Stimulated activated CD8-positive, alpha-beta memory T cell treated with anti-CD3 and anti-CD28 coated beads, Interleukin-7, amount 100 ng/mL, for 48 hours (primary cell): ENCODE measurements at regions not wholly inside any gene's neighbourhood (a gene's known extent, or its start where the extent isn't known, plus 50 kb on each side); places are given as distances from the start of the nearest gene placed in this dataset.

Experiments used
- DNase-seq, 2 donors: peaks; one replicate each; pipeline ENCODE4 v3.0.0-alpha.2; 2020; ENCODE audit warnings: low read depth in 1 of 2; ENCODE audit errors: extremely low read depth in 1 of 2

DNA sequence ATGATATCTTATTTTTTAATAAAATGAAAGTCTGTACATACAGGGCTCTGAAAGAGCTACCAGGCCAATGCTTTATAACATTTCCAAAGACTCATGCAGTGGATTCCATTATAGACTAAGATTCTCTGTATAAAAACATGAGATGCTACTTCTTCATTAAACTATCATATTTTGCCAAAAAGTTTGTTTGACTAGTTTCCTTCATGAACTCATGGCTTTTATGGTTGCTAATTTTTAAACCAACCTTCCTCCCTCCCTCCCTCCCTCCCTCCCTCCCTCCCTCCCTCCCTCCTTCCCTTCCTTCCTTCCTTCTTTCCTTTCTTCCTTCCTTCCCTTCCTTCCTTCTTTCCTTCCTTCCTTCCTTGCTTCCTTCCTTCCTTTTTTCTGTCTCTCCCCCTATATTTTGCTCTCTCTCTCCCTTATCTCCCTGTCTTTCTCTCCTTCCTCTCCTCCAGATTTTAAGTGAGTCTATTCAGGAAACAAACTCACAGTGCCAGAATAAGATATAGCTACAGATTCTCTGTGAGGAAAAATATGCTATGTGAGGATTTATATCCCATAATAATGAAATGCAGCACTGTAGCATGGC, 961.5 kb upstream of the ZEB2 start:
- no peak for DNase-seq

DNA sequence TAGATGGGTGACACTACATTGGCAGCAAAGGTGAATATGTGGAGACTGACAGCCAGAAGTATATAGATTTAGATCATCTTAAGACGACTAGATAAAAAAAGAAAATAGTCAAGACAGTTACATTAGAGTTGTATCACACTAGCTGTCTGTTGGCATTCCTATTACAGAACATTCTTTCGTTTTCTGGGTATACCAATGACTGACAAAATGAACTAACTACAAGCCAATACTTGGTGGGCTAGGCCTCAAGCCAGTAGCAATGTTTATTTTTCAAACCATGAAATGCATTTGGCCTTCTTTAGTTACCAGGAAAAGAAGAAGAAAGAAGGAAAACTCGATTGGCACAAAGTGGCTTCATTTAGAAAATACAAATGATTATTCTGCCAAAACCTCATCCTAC, 944.9 kb upstream of the ZEB2 start:
- DNase-seq = no peak

DNA sequence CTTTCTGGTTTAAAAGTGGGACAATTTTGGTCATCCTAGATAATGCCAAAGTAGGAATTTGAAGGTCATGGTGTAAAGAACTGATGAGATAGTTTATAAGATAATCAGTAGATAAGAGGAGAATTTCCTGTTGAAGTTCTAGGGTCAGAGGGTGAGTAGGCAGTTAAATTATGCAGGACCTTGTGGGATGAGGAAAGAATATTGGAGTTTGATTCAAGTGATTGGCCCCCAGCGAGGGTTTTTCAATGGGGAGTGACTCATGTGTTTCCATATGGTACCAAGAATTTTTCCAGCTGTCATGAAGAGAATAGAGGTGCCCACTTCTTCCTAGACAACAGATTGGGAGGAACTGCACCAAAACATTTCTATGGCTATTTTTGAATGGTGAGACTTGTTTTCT, 940.2 kb upstream of the ZEB2 start:
- no peak for DNase-seq

DNA sequence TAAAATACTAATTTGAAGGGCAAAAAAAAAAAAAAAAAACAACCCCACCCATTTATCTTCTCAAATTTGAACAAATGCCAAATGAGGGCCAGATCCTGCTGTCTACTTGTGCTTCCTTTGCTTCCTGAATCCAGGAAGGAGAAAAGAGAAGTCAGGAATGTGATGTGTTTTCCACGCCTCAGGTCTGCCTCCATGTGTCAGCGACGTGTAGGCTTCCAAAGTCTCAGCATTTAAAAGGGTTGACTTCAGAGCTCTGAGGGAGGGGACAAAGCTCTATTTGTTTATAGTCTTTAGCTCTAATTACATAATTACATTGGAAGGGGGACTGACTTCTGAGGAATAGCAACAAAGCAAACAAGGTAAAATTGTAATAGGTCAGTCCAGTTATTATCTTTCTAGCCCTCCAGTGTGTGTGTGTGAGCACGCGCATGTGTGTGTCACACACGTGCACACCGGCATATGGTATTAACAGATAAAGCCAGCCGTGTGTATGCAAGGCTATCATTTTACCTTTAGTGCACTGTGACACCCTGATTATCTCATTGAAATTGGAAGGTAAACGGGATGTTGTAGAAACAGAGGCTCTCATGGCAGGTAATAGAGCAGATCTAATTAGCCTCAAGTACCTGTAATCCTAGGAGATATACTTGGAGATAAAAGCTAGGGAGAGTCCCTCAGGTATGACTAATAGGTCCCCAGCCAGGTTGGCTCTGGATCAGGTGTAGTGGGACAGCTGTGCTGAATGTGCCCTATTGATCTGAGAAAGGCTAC, 911.4 kb upstream of the ZEB2 start:
- no peak for DNase-seq

DNA sequence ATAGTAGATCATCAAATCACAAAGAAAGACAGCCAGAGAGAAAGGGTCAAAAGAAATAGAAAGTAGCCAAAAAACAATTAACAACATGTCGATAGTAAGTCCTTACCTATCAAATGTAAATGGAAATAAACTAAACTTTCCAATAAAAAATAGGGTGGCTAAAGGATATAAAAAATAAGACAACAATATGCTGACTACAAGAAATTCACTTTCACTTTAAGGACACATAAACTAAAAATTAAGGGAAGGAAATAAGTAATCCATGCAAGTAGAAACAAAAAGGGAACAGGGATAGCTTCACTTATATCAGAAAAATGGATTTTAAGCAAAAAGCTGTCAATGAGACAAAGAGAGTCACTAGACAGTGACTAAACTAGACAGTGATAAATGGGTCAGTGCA, 903.9 kb upstream of the ZEB2 start:
- DNase-seq = no peak

DNA sequence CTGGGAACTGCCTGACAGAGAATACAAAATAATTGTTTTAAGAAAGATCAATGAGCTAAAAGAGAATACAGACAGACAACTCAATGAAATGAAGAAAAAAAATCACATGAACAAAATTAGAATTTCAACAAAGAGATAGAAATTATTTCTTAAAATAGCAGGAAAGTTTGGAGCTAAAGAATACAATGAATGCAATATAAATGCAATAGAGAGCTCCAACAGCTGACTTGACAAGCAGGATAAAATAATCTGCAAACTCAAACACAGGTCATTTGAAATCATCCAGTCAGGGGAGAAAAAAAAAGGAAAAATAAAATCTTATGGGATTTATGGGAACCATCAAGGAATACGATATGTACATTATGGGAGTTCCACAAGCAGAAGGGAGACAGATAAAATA, 902.7 kb upstream of the ZEB2 start:
- no peak for DNase-seq

DNA sequence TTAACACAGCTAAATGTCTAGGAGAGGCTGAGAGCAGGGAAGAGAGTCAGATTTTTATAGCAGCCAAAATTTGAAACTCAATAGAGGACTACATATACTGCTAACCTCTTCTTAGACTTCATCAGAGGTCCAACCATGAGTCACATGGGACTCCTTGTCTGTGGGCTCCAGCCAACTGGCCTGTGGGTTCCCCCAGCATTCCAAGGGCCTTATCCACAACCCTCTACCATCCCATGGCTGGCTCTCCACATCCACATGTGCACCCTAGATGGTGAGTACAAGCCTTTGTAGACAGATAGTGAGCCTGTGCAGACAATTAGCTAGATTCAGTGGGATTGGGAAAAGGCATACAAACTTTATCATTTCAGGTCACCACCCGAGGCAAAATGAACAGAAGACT, 901.9 kb upstream of the ZEB2 start:
- DNase-seq = no peak

DNA sequence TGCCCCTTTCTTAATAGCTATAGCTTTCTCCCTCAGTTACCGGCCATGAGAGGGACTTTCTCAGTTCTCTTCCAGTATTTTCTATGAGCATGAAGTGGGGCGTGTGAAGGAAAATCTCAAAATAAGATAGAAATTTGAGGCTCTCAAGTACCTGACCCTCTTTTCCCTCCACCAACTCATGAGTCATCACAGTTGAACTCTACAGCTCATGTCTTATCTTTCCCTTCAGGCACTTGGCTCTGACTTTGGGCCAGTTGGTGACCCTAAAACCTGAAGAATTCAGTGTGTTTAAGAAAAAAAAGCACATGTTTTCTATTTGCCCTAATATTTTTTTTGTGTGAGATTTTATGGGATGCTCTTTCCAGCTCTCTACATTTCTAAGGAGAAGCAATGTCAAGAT, 896.7 kb upstream of the ZEB2 start:
- no peak for DNase-seq

DNA sequence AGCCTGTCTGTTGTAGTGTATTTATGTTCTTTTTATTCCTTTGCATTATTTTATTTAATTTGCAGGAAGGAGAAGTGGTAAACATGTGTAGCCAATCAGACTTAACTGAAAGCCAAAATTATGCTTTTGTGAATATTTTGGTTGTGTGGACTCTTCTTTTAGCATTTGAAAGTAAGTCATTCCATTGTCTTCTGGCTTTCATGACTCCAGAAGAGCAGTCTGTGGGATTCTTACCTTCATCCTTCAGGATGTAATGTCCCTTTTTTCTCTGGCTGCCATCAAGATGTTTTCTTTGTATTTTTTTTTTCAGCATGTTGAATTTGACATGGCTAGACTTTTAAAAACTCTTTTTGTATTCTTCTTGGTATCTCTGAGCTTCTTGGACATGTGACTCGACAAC, 895.2 kb upstream of the ZEB2 start:
- DNase-seq = no peak

DNA sequence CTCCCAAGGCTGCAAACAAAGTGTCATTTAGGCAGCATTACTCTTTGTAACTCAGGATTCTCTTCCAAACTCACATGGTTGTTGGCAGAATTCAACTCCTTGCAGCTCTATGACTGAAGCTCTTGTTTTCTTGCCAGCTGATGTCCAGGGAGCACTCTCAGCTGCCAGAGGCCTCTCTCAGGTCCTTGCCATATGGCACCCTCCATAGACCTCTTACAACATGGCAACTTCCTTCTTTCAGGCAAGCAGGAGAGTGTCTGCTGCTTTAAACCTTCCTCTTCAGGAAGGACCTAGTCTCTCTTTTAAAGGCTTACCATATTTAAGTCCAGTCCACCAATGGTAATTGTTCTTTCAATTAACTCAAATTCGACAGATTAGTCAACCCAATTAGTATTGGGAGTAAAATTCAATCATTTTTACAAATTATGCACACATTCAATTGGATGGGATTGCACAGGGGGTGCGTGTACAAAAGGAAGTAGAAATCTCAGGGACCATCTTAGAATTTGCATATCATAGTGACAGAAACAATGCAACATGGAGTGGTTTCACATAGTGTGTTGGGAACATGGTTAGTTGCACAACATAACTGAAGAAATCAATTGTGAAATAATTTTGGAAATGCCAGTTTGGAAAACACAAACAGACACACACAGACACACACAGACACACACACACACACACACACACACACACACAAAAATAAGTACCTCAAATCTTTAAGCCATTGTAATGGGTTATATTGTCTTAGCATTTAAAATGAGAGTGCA, 893.5 kb upstream of the ZEB2 start:
- no peak for DNase-seq

DNA sequence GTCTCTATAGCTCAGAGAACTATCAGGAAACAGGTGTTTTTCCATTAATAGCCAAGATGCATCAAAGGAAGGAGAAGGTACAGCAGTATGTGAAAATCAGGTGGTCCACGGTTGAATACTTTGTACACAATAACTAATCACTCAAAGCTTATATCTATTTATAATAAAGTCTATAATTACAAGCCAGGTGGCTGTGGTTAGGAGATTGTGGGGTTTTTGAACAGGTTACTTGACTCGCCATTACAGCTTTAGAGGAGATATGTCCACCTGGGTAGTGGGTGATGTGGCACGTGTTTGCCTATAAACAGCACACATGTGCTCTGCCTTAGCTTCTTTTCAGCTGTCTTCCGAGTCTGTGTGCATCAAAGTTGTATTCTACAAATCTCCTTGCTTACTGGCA, 892.2 kb upstream of the ZEB2 start:
- DNase-seq = no peak

DNA sequence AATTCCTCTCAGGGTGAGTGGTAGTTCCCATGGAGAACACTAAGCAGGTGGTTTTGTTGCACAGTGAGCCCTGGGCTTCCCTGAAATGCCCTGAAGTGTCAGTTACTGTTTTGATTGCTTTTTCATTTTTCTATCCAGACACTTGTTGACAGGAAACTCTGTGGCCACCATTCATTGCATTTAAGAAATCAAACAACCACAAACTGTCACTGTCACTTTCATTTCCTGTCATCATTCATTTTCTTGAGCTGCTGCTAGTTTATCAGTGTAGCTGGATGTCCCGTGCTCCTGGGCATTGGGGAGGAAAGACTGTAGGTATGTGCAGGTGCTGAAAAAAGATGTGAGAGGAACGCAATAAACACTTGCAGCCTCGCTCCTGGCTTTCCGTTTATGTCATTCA, 891.6 kb upstream of the ZEB2 start:
- no peak for DNase-seq

DNA sequence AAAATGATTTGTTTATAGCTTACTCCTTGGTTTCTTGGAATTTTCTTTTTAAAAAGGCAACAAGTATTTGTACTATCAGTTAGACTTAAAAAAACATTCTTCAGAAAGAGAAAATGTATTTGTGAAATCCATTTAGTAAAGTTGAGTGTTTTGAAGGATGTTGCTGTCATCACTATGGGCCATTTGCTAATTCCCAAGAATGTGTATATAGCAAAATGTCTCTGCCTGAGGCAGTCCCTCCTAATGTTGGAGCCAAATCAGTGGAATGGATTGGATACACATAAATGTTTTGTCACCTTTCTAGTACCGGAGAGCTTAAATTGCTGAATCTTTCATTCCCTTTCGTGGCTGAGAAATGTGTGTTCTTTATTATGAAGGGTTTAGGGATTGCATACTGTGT, 890.2 kb upstream of the ZEB2 start:
- no peak for DNase-seq

DNA sequence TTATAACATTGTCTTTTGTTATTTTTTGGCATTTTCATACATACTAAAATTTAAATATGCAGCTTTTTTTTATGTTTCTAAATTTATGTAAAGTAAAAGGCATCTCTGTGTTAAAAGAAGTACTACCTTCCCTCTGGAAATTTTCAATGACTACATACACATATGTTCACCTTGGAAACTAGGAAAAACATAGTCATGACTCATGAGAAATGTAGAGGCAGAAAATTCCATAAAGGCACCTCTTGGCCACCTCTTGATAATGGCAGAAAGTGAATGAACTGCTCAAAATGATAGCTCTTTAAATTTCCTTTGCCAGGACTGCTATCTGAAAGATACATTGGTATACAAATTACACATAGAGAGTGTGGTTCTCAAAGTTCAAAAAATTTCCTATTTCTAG, 889.1 kb upstream of the ZEB2 start:
- no peak for DNase-seq

DNA sequence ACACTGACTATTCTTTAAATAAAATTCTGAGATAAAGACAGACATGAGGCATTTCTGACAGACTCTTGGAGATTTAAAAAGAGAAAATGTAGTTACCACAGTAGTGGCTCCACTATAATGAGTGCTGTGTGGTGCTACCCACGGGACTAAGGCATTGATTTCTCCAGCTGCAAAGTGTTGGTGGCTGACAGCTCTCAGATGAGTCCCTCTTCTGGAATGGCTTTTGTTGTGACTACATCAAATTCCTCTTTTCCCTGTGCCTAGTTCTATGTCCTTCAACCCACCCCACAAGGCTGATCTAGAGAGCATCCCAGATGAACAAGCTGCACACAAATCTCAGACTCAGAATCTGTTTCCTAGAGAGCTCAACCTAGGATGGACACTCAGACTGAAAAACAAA, 884.8 kb upstream of the ZEB2 start:
- DNase-seq = no peak

DNA sequence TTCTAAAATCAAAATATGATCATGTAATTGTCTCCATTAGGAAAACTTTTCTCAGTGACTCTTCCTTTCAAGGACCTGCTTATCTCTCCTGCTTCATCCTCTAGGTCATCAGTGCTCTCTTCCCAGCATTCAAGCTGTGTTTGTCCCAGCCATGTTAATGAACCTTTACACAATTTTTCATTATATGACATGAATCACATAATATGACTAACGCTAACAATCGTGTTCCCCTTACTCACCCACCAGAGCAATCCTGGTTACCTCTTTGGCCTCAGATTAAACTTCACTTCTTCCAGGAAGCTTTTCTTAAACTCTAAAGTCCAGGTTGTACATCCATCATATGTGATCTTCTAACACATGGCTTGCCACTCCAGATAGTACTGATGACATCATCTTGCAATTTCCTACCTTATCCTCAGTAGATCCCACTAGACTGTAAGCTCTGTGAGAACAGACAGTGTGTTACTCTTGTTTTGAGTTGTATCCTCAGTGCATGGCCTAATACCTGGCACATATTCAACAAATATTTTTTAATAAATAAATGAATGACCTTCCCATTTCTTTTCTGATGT, 882.9 kb upstream of the ZEB2 start:
- DNase-seq = no peak

DNA sequence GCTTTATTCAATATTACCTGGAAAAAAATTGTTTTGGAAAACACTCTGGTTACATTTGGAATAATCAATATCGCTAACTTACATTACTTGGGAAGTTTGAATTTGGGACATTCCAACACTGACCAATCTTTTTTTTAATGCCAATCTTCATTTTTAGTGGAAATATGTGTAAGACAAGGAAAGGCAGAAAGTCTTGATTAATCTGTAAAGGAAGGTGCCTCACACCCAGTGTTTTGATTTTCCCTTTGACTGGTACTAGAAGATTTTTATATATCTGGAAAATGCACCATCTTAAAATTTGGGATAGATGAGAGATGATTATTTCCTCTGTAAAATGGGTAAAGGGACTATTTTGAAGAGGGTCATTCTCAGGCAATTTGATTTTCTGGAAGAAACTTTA, 879.2 kb upstream of the ZEB2 start:
- no peak for DNase-seq

DNA sequence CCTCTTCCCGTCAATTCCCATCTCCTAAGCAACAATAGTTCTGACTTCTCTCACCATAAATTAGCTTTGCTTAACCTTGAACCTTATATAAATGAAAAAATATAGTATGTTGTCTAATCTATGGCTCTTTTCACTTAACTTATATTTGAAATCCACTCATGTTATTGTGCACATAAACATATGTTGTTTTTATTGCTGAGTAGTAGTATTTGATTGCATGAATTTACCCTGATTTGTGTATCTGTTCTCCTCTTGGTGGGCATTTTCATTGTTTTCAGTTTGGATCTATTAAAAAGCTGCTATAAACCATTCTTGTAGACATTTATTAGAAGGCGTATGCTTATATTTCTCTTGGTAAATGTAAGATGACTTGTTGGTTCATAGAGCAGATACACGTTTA, 874.3 kb upstream of the ZEB2 start:
- DNase-seq = no peak

DNA sequence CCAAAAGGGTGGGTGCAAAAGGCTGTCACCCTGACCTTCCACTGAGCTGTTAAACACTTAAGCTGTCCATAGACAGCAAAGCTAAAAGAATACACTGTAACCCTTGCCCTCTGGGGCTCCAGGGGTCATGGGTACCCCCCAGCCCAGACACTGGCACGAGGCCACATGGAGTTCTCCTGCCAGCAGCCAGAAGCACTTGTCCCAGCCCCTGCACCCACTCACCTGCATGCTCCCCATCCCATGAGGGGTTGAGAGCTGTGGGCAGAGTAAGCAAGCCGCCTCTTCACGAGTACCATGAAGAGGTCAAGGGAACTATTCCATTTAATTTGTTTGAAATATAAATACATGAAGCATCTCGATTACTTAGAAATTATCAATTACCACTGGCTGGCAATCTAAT, 867.1 kb upstream of the ZEB2 start:
- no peak for DNase-seq

DNA sequence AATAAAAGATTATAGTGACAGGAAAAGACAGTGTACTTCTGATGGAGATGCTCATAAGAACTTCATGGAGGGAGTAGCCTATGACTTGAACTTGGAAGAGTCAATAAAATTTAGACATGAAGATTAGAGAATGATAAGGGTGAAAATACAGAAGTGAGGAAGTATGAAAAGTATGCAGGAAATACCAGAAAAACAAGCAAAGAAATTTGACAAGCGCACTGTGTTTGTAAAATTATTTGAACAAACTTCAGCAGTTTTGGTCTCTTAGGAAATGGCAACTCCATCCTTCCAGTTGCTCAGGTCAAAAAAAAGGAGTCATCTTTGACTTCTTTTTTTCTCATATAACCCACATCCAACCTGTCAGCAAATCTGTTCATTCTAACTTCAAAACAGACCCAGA, 864.0 kb upstream of the ZEB2 start:
- no peak for DNase-seq

DNA sequence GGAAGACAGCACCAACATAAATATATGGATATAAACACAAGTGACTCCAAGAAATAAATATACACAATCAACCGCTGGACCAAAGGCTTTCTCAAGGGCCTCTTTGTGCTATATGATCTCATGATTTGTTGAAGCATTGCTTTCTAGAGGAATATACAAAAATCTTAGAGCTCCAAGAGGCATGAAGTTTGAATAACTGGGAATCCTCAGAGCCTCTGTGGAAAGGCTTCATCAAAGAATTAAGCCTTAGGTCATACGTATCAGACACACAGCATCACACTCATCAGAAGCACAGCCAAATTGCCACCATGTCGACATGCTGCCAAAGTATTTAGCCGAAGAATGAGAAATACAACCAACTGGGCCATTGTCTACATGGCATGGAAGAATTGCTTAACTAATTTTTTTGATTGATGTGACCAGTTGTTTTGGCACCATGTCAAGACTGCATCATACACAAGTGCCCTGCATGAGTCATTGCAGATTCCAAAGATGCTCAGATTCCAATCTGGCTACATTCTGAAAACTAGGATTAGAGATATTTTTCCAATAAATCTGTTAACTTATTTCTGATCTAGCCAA, 860.6 kb upstream of the ZEB2 start:
- no peak for DNase-seq

DNA sequence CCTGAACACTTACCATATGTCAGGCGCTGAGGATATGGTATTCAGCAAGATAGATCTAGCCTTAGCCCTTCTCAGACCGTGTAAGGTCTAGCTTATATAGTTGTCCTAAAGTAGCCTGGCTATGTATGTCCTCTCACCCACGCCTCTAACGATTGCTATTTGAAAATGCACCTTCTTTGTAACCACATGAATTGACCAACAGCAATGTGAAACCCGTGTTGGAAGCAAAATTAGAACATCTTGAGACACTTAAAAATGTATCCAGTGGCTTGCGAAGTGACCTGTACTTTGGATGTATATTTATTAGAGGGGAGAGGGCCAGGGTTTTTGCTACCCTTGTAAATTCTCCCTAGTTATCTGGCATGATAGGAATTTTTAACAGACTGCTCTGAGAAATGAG, 860.0 kb upstream of the ZEB2 start:
- DNase-seq = no peak
